Neutrophil (primary cell): ENCODE measurements at regions not wholly inside any gene's neighbourhood (a gene's known extent, or its start where the extent isn't known, plus 50 kb on each side); places are given as distances from the start of the nearest gene placed in this dataset.

Experiments used
- H3K27ac ChIP-seq: fragments of 200-600 bp; sonication (generic); 2 replicates; pipeline ENCODE4 v1.5.1; 2016; ENCODE audit warnings: mild to moderate bottlenecking, moderate library complexity
- H3K27me3 ChIP-seq: fragments of 200-600 bp; sonication (generic); 2 replicates; pipeline ENCODE4 v1.6.0; 2016; ENCODE audit warnings: mild to moderate bottlenecking
- H3K36me3 ChIP-seq: fragments of 200-600 bp; sonication (generic); 2 replicates; pipeline ENCODE4 v1.5.1; 2017
- H3K4me1 ChIP-seq, 2 experiments: fragments of 200-600 bp in 1 of 2; sonication (generic) in 1 of 2; 1 replicate in 1 of 2; 2 replicates in 1 of 2; pipeline versions ENCODE4 v1.5.1 to v1.6.1; 2013 to 2016; ENCODE audit warnings: low read depth in 1 of 2, low read length in 1 of 2, mild to moderate bottlenecking in 1 of 2, moderate library complexity in 1 of 2; ENCODE audit not compliant: control insufficient read depth in 1 of 2, insufficient read depth in 1 of 2
- H3K4me3 ChIP-seq, 2 experiments: fragments of 200-600 bp in 1 of 2; sonication (generic) in 1 of 2; 1 replicate in 1 of 2; 2 replicates in 1 of 2; pipeline ENCODE4 v1.5.1; 2013 to 2016; ENCODE audit warnings: low read depth in 1 of 2, low read length in 1 of 2, mild to moderate bottlenecking in 1 of 2, moderate library complexity in 1 of 2
- H3K9me3 ChIP-seq: fragments of 200-600 bp; sonication (generic); 2 replicates; pipeline ENCODE4 v1.5.1; 2016
- TF ChIP-seq, protein P1 (sequence below): fragments of 200-600 bp; sonication (generic); IDR thresholded peaks from 2 replicates; pipeline ENCODE4 v1.5.1; 2016; ENCODE audit warnings: antibody characterized with exemption

DNA sequence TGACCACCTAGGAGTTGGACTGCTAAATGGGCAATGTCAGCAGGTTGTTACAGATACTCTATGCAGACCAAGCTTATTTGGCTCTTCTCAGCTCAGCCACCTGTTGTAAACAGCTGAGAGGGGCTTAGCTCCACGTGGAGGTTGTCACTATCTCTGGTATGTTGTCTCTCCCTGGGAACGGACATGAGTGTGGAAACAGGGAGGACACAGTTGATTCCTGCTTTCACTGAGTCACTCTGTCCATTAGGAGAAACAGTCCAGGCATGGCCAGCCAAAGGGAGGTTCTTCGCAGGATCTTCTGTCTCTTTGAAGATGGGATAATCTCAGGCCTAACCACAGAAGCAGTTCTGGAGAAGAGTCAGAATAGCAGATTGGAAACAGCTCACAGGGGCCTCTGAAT is 121.2 kb downstream of the PALM2AKAP2 start:
- Histone ChIP-seq H3K27ac (no peak overlapping the region), H3K27me3 (no peaks in the 10 kb centered on the region), H3K9me3 (no peaks in the 10 kb centered on the region), H3K4me1 (no peaks in the 10 kb centered on the region), H3K36me3 (no peaks in the 10 kb centered on the region), H3K4me3 (no peak overlapping the region)
- TF ChIP-seq, protein P1, sequence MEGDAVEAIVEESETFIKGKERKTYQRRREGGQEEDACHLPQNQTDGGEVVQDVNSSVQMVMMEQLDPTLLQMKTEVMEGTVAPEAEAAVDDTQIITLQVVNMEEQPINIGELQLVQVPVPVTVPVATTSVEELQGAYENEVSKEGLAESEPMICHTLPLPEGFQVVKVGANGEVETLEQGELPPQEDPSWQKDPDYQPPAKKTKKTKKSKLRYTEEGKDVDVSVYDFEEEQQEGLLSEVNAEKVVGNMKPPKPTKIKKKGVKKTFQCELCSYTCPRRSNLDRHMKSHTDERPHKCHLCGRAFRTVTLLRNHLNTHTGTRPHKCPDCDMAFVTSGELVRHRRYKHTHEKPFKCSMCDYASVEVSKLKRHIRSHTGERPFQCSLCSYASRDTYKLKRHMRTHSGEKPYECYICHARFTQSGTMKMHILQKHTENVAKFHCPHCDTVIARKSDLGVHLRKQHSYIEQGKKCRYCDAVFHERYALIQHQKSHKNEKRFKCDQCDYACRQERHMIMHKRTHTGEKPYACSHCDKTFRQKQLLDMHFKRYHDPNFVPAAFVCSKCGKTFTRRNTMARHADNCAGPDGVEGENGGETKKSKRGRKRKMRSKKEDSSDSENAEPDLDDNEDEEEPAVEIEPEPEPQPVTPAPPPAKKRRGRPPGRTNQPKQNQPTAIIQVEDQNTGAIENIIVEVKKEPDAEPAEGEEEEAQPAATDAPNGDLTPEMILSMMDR = no peak

DNA sequence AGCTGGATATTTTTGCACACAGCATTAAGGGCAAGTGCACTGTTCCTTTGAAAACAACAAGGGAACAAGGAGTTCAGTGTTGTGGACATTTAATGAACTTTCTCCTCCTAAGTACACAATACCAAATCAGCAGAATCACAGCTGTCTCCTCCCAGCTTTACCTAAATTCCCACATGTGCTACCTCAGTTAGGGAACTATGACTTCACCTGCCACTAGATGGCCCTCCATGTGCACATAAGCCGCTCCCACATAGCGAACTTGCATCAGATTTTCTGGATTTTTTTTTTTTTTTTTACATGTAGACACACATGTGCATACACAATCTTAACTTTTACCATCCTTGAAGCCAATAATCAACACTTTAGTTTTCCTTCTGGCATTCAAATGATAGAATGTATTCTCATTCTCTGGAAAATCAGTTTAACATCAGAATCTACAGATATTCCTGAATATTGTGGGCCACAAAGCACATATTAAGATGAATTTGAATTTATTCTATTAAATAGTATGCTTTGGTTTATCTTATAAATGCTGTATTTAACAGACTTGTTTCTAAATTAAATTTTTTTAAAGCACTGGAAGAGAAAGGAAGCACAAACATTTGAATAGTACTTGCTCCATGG is 123.6 kb downstream of the PALM2AKAP2 start:
- H3K4me1 ChIP-seq = no peaks in the 10 kb centered on the region
- no peak overlapping the region for H3K27ac ChIP-seq

DNA sequence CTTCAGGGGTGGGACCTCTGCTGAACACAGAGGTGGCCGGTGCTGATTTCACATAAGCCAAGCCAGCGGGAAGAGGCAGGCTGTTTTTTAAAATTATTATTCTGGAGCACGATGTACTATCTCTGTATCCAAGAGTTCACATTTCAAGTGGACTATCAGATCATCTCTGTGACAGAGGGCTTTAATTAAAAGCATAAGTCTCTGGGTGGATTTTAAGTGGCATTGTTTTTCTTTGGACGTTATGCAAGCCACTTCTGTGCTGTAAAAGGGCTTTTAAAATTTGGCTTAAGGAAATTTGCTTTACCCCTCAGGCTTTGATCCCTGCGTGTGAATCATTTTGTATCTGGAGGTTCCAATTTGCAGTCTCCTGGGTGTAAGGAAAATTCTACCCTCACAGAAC is 124.7 kb downstream of the PALM2AKAP2 start:
- no peaks in the 10 kb centered on the region for H3K4me1 ChIP-seq
- H3K27ac ChIP-seq = no peak overlapping the region
- H3K36me3 ChIP-seq = no peaks in the 10 kb centered on the region
- no peak overlapping the region for H3K4me3 ChIP-seq
- TF ChIP-seq, protein P1 = no peak
- no peaks in the 10 kb centered on the region for H3K27me3 ChIP-seq
- no peaks in the 10 kb centered on the region for H3K9me3 ChIP-seq

More for the DNA sequence above, 123.6 kb downstream of the PALM2AKAP2 start:
- no peak overlapping the region for H3K4me3 ChIP-seq
- no peaks in the 10 kb centered on the region for H3K9me3 ChIP-seq
- TF ChIP-seq, protein P1 = no peak
- no peaks in the 10 kb centered on the region for H3K36me3 ChIP-seq
- H3K27me3 ChIP-seq = no peaks in the 10 kb centered on the region

DNA sequence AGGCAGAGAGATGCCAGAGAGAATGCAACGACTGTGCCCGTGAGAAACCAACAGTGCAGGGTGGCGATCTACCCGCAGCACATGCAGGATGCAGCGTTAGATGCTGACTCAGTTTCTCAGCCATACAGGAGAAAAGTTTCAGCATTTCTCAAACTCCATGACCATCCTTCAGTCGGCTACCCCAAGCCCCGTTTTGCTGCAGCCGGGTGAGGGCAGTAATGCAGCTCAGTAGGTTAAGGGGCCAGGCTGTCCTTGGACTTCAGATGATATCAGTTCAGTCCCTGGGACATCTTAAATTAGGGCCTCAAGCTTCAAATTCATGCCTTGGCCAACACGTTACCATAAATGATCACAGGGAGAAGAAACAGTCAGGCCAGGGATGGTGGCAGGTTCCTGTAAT is 125.5 kb downstream of the PALM2AKAP2 start:
- Histone ChIP-seq H3K4me3 (no peak overlapping the region), H3K4me1 (no peaks in the 10 kb centered on the region), H3K27me3 (peaks cover 6% of the 10 kb centered on the region), H3K27ac (no peak overlapping the region), H3K9me3 (no peaks in the 10 kb centered on the region), H3K36me3 (no peaks in the 10 kb centered on the region)
- TF ChIP-seq, protein P1 = no peak

DNA sequence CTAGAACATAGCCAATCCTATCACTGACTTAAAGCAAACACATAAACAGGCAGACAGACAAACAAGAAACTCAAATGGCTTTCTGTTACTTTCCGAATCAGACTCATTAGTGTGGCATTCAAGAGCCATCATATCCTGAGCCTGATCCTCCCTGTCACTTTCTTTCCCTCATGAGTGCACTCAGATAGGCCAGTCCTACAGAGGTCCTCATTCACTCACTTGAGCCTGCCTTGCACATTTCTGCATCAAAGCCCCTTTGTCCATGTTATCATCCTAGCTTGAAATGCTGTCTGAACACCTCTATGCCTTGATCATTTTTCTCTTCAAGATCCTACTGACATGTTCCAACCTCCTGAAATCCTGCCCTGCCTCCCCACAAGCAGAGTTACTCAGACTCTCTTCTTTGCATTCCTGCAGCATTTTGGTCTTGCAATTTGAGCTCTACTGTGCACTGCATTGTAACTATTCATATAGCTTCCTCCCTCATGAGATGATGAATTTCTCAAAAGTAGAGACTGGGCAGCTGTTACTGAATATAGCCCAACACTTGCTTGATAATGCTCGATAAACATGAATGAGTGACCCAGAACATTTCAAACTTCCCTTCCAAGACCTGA is 126.9 kb downstream of the PALM2AKAP2 start:
- TF ChIP-seq, protein P1 = no peak
- no peaks in the 10 kb centered on the region for H3K9me3 ChIP-seq
- H3K27me3 ChIP-seq = peaks cover 19% of the 10 kb centered on the region
- H3K4me3 ChIP-seq = no peak overlapping the region
- H3K4me1 ChIP-seq = no peaks in the 10 kb centered on the region
- no peaks in the 10 kb centered on the region for H3K36me3 ChIP-seq
- H3K27ac ChIP-seq = no peak overlapping the region
